SU-DHL-6 (cell line): ENCODE measurements at regions not wholly inside any gene's neighbourhood (a gene's known extent, or its start where the extent isn't known, plus 50 kb on each side); places are given as distances from the start of the nearest gene placed in this dataset.

Source experiments
- H2AFZ ChIP-seq: fragments of 200-600 bp; sonication (generic); 2 replicates; pipeline ENCODE4 v1.6.1; 2014; ENCODE audit warnings: low read depth, mild to moderate bottlenecking, moderate library complexity, mixed read lengths, antibody characterized with exemption, low read length; ENCODE audit not compliant: severe bottlenecking
- H3F3A ChIP-seq: fragments of 200-600 bp; shearing (Covaris generic); 2 replicates; pipeline ENCODE4 v1.6.0; 2016; ENCODE audit warnings: antibody characterized with exemption, mild to moderate bottlenecking; ENCODE audit not compliant: insufficient read depth
- H3K27ac ChIP-seq: fragments of 200-600 bp; sonication (generic); 2 replicates; pipeline ENCODE4 v1.5.1; 2016; ENCODE audit warnings: low read depth, mild to moderate bottlenecking, low read length, moderate library complexity, mixed read lengths
- H3K27me3 ChIP-seq: fragments of 200-600 bp; sonication (generic), shearing (Covaris generic); 2 replicates; pipeline ENCODE4 v1.6.0; 2014; ENCODE audit warnings: mild to moderate bottlenecking, low read length
- H3K36me3 ChIP-seq: fragments of 200-600 bp; sonication (generic); 2 replicates; pipeline ENCODE4 v1.6.1; 2014; ENCODE audit warnings: mild to moderate bottlenecking, low read length, mixed read lengths
- H3K4me2 ChIP-seq: fragments of 300-600, 200-600 bp; shearing (Covaris generic), sonication (generic); 2 replicates; pipeline ENCODE4 v1.6.0; 2014; ENCODE audit warnings: low read length, low read depth, mild to moderate bottlenecking; ENCODE audit not compliant: poor library complexity, severe bottlenecking
- H3K4me3 ChIP-seq: fragments of 200-600 bp; sonication (generic); 2 replicates; pipeline ENCODE4 v1.5.1; 2014; ENCODE audit warnings: antibody characterized with exemption, low read length, mild to moderate bottlenecking, mixed read lengths; ENCODE audit not compliant: insufficient read depth, poor library complexity, severe bottlenecking
- H3K79me2 ChIP-seq: fragments of 200-600 bp; sonication (generic); 2 replicates; pipeline ENCODE4 v1.6.1; 2014; ENCODE audit warnings: mild to moderate bottlenecking, low read length, moderate library complexity; ENCODE audit not compliant: insufficient read depth
- H3K9ac ChIP-seq: fragments of 200-600 bp; sonication (generic); 2 replicates; pipeline ENCODE4 v1.7.0; 2014; ENCODE audit warnings: mild to moderate bottlenecking, low read length
- H3K9me2 ChIP-seq: fragments of 200-600 bp; sonication (generic); replicated peaks from 2 replicates; pipeline ENCODE4 v1.6.1; 2014; ENCODE audit warnings: low read length; ENCODE audit not compliant: insufficient read depth
- H3K9me3 ChIP-seq: fragments of 200-600 bp; sonication (generic); 2 replicates; pipeline ENCODE4 v1.6.1; 2014; ENCODE audit warnings: low read length, mixed read lengths; ENCODE audit not compliant: insufficient read depth
- H4K20me1 ChIP-seq: fragments of 200-600 bp; sonication (generic); 2 replicates; pipeline ENCODE4 v1.6.1; 2014; ENCODE audit warnings: low read depth, mild to moderate bottlenecking, antibody characterized with exemption, low read length, moderate library complexity, mixed read lengths
- CTCF ChIP-seq: fragments of 200-600 bp; sonication (generic); IDR thresholded peaks from one replicate; pipeline ENCODE4 v1.5.1; 2017; ENCODE audit warnings: antibody characterized with exemption, mild to moderate bottlenecking, low read length, moderate library complexity; ENCODE audit not compliant: insufficient read depth, poor library complexity, severe bottlenecking
- EZH2phosphoT487 ChIP-seq: fragments of 200-600 bp; sonication (generic), shearing (Covaris generic); conservative IDR thresholded peaks from 2 replicates; pipeline ENCODE4 v1.6.1; 2018; ENCODE audit warnings: mild to moderate bottlenecking, antibody characterized with exemption, low read length, moderate library complexity, mixed read lengths

DNA sequence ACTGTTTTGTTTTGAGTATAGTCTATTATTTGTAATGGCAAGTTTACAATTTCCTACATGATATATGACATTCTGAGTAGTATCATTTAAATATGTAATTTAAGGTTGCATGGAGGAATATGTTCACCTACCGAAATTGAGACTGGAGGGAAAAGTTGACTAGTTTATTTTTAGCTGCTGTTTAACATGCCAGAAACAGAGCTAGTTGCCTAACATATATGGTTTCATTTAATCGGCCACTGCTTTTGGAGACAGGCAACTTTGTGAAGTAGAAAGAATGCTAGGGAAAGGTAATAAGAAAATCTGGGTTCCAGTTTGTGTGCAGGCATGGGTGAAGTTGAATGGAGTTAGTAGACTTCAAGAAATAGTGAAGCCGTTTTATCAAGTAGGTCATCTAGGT, 342.1 kb upstream of the CBLB start:
- H3K36me3 ChIP-seq = no peaks in the 10 kb centered on the region

DNA sequence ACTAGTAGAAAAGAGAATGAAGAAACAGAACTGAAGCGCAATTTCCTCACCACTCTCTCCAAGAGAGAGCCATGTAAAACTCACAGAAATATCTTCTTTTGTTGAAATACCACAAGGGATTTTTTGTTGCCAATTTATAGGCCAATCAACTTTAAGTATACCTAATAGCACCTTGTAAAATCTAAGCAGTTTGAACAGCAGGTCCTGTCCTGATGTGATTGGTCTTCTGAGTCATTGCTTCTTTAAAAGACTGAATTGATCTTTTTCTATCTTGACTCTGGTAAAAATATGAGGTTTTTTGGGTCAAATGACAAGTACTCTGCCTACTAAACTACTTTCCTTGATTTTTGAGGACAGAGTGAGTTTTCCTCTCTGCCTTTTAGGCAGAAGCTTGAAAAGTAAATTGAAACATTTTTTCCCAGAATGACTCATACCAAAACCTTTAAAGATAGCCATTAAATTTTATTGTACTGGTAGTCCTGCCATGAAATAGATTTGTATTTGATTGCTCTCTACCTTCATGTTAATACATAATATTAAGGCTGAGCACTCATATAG, 343.9 kb upstream of the CBLB start:
- H3K4me2 ChIP-seq = no peak overlapping the region
- H3K9ac ChIP-seq = no peak overlapping the region
- H3K9me3 ChIP-seq = no peaks in the 10 kb centered on the region
- H3K4me3 ChIP-seq = no peak overlapping the region
- no peaks in the 10 kb centered on the region for H3F3A ChIP-seq
- H3K9me2 ChIP-seq = no peaks in the 10 kb centered on the region
- no peaks in the 10 kb centered on the region for H3K36me3 ChIP-seq
- no peak overlapping the region for H3K27ac ChIP-seq
- no peaks in the 10 kb centered on the region for H4K20me1 ChIP-seq
- H3K27me3 ChIP-seq = no peaks in the 10 kb centered on the region
- H3K79me2 ChIP-seq = no peaks in the 10 kb centered on the region
- no peak for TF ChIP-seq EZH2phosphoT487
- H2AFZ ChIP-seq = no peak overlapping the region

More for the DNA sequence above, 342.1 kb upstream of the CBLB start:
- Histone ChIP-seq H3K4me2 (no peak overlapping the region), H2AFZ (no peak overlapping the region), H3F3A (no peaks in the 10 kb centered on the region), H4K20me1 (no peaks in the 10 kb centered on the region), H3K9me3 (no peaks in the 10 kb centered on the region), H3K79me2 (no peaks in the 10 kb centered on the region), H3K27ac (no peak overlapping the region), H3K9me2 (no peaks in the 10 kb centered on the region), H3K27me3 (no peaks in the 10 kb centered on the region), H3K9ac (no peak overlapping the region), H3K4me3 (no peak overlapping the region)
- no peak for TF ChIP-seq CTCF
- no peak for TF ChIP-seq EZH2phosphoT487

- H3F3A ChIP-seq = no peaks in the 10 kb centered on the region
- TF ChIP-seq EZH2phosphoT487 = no peak
- TF ChIP-seq CTCF = no peak
These were observed 345.1 kb upstream of the CBLB start for GRCh38 chr3:106213954-106214353.

DNA sequence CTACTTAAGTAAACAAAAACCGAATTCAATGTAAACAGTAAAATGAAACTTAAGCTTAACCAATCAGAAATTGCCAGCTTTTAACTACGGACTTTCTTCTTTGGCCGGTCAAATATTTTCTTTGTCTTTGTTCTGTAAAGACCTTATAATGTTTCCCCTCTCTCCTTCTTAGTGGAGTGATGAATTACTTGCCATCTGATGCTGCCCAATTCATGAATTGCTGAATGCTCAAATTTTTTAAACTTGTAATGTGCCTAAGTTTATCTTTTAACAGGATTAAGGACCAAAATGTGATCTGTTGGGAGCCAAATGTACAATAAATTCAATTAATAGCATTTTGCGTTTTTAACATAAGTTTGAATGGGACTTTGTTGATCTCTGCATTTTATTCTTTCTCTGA, 345.8 kb upstream of the CBLB start:
- Histone ChIP-seq H3K27ac (no peak overlapping the region), H3K9me3 (no peaks in the 10 kb centered on the region), H3K4me2 (no peak overlapping the region)

More at GRCh38 chr3:106213954-106214353, 345.1 kb upstream of the CBLB start:
- no peaks in the 10 kb centered on the region for H3K9me3 ChIP-seq
- no peaks in the 10 kb centered on the region for H3K27me3 ChIP-seq
- H3K4me3 ChIP-seq = no peak overlapping the region
- no peaks in the 10 kb centered on the region for H3K79me2 ChIP-seq
- H4K20me1 ChIP-seq = no peaks in the 10 kb centered on the region
- H3K27ac ChIP-seq = no peak overlapping the region
- H3K9ac ChIP-seq = no peak overlapping the region
- H2AFZ ChIP-seq = no peak overlapping the region
- no peaks in the 10 kb centered on the region for H3K9me2 ChIP-seq
- no peaks in the 10 kb centered on the region for H3K36me3 ChIP-seq
- no peak overlapping the region for H3K4me2 ChIP-seq

More for the DNA sequence above, 345.8 kb upstream of the CBLB start:
- Histone ChIP-seq H3K79me2 (no peaks in the 10 kb centered on the region), H3K9me2 (no peaks in the 10 kb centered on the region), H3F3A (no peaks in the 10 kb centered on the region), H3K9ac (no peak overlapping the region), H3K4me3 (no peak overlapping the region), H2AFZ (no peak overlapping the region), H3K27me3 (no peaks in the 10 kb centered on the region), H4K20me1 (no peaks in the 10 kb centered on the region), H3K36me3 (no peaks in the 10 kb centered on the region)
- TF ChIP-seq CTCF = no peak
- TF ChIP-seq EZH2phosphoT487 = no peak
